G401 (cell line): ENCODE measurements at regions not wholly inside any gene's neighbourhood (a gene's known extent, or its start where the extent isn't known, plus 50 kb on each side); places are given as distances from the start of the nearest gene placed in this dataset.
"Not testable (repeated sequence)": the region's sequence is repeated elsewhere in the genome, so short reads cannot be mapped to it uniquely, and the experiment has no call there.

Source experiments
- DNase-seq: peaks from one replicate; pipeline ENCODE4 v3.0.0-alpha.2; 2015; ENCODE audit warnings: low spot score
- in situ Hi-C: cut with HindIII; loops from 2 replicates; pipeline ENCODE4 v1.10.0; 2016; ENCODE audit warnings: low sequenced_read_pairs, mixed read lengths

- in situ Hi-C loops = no loop called here
- DNase-seq = no peak
Observed at GRCh38 chr7:47069385-47070076, 512.4 kb downstream of the TNS3 start.

GRCh38 chr7:47066976-47067614, 514.8 kb downstream of the TNS3 start:
- no peak for DNase-seq
- in situ Hi-C loops = no loop called here

- DNase-seq = no peak
- in situ Hi-C loops = no loop called here
Observed at GRCh38 chr7:47056731-47057130, 525.2 kb downstream of the TNS3 start.

- DNase-seq, in situ Hi-C loops: not testable (repeated sequence)
Observed at GRCh38 chr7:47052541-47053208, 529.2 kb downstream of the TNS3 start.

- in situ Hi-C loops = no loop called here
- DNase-seq = no peak
Observed at GRCh38 chr7:47049234-47049774, 532.6 kb downstream of the TNS3 start.

GRCh38 chr7:47047384-47047783, 534.5 kb downstream of the TNS3 start:
- in situ Hi-C loops = no loop called here
- DNase-seq = peak; percentile 15

- in situ Hi-C loops = no loop called here
- DNase-seq = peak; percentile 10
Observed at GRCh38 chr7:47046949-47047348, 535.0 kb downstream of the TNS3 start.

GRCh38 chr7:47045207-47046051, 536.5 kb downstream of the TNS3 start:
- peak; percentile 6 for DNase-seq
- in situ Hi-C loops = no loop called here

GRCh38 chr7:47044625-47045024, 537.3 kb downstream of the TNS3 start:
- in situ Hi-C loops = no loop called here
- no peak for DNase-seq

- DNase-seq = no peak
- in situ Hi-C loops = no loop called here
Observed at GRCh38 chr7:47043304-47043703, 538.6 kb downstream of the TNS3 start.

GRCh38 chr7:47042669-47043068, 539.2 kb downstream of the TNS3 start:
- no peak for DNase-seq
- in situ Hi-C loops = no loop called here

- in situ Hi-C loops = no loop called here
- DNase-seq = no peak
Observed at GRCh38 chr7:47040795-47041347, 541.0 kb downstream of the TNS3 start.

- in situ Hi-C loops = no loop called here
Observed at GRCh38 chr7:47039904-47040303, 542.0 kb downstream of the TNS3 start.

GRCh38 chr7:47039089-47039648, 542.7 kb downstream of the TNS3 start:
- in situ Hi-C loops = no loop called here
- no peak for DNase-seq

More at GRCh38 chr7:47039904-47040303, 542.0 kb downstream of the TNS3 start:
- peak; percentile 5 for DNase-seq

GRCh38 chr7:47038621-47039020, 543.3 kb downstream of the TNS3 start:
- in situ Hi-C loops = no loop called here
- DNase-seq = no peak

- DNase-seq = no peak
- in situ Hi-C loops = no loop called here
Observed at GRCh38 chr7:47037607-47038006, 544.3 kb downstream of the TNS3 start.

- no peak for DNase-seq
- in situ Hi-C loops = no loop called here
Observed at GRCh38 chr7:47036909-47037308, 545.0 kb downstream of the TNS3 start.

- in situ Hi-C loops = no loop called here
Observed at GRCh38 chr7:47035522-47035921, 546.4 kb downstream of the TNS3 start.

GRCh38 chr7:47034180-47034579, 547.7 kb downstream of the TNS3 start:
- DNase-seq = no peak
- in situ Hi-C loops = no loop called here

More at GRCh38 chr7:47035522-47035921, 546.4 kb downstream of the TNS3 start:
- no peak for DNase-seq
